Testis (tissue), 2 donors: ENCODE measurements at regions not wholly inside any gene's neighbourhood (a gene's known extent, or its start where the extent isn't known, plus 50 kb on each side); places are given as distances from the start of the nearest gene placed in this dataset.

Experiments
- DNase-seq: peaks from one replicate; pipeline ENCODE4 v3.0.0-alpha.2; 2019
- H3K27ac ChIP-seq, 2 donors: fragments of 200-600 bp; sonication (generic); one replicate each; pipeline ENCODE4 v1.5.1; 2019
- H3K27me3 ChIP-seq: fragments of 200-600 bp; sonication (generic); one replicate; pipeline ENCODE4 v1.5.1; 2019
- H3K36me3 ChIP-seq: fragments of 200-600 bp; sonication (generic); one replicate; pipeline ENCODE4 v1.5.1; 2017; ENCODE audit warnings: low read depth; ENCODE audit errors: missing control alignments
- H3K4me1 ChIP-seq: fragments of 200-600 bp; sonication (generic); one replicate; pipeline ENCODE4 v1.5.1; 2019
- H3K4me3 ChIP-seq, 2 donors: fragments of 200-600 bp; sonication (generic); one replicate each; pipeline ENCODE4 v1.5.1; 2017 to 2019
- H3K9me3 ChIP-seq: fragments of 200-600 bp; sonication (generic); one replicate; pipeline ENCODE4 v1.5.1; 2017
- CTCF ChIP-seq, 3 experiments: fragments of 450-650 bp in 2 of 3; fragments of 200-600 bp in 1 of 3; sonication (generic) in 1 of 3; IDR thresholded peaks; one replicate each; pipeline ENCODE4 v1.5.1; 2016 to 2019; ENCODE audit warnings: antibody characterized with exemption in 3 of 3, mild to moderate bottlenecking in 2 of 3, moderate library complexity in 1 of 3
- POLR2A ChIP-seq: fragments of 450-650 bp; IDR thresholded peaks from one replicate; pipeline ENCODE4 v1.6.1; 2017; ENCODE audit warnings: antibody characterized with exemption, mild to moderate bottlenecking, moderate library complexity
- WGBS, 2 donors: methylation state at CpG; one replicate each; pipeline ENCODE4 v1.1.5; 2018; 5-methylcytosine and 5-hydroxymethylcytosine counted together
- intact Hi-C: fragments of 100-400 bp; cut with DNase I; formaldehyde crosslinking; loops from one replicate; pipeline ENCODE4 v1.15.1; 2023; ENCODE audit warnings: low total_unique reads

- Histone ChIP-seq H3K27me3 (no peaks in the 10 kb centered on the region), H3K9me3 (no peaks in the 10 kb centered on the region), H3K4me3 (no peak overlapping the region), H3K27ac (no peak overlapping the region), H3K4me1 (no peaks in the 10 kb centered on the region), H3K36me3 (no peaks in the 10 kb centered on the region)
- DNase-seq = no peak
- no peak for TF ChIP-seq CTCF (IDR thresholded peaks at IDR 0.05)
- TF ChIP-seq POLR2A = no peak
- 88% methylated on average over 1 of the region's 1 CpG for WGBS, 2 donors
- intact Hi-C loops = no loop called here
Measured at GRCh38 chrX:147763131-147763530, 148.6 kb upstream of the FMR1 start.

GRCh38 chrX:147764868-147765267 is 146.9 kb upstream of the FMR1 start:
- intact Hi-C loops = no loop called here
- no peak for TF ChIP-seq CTCF (IDR thresholded peaks at IDR 0.05)
- H3K27ac ChIP-seq = no peak overlapping the region
- H3K9me3 ChIP-seq = no peaks in the 10 kb centered on the region
- 77 to 82% methylated on average over 1 of the region's 1 CpG for WGBS, 2 donors
- H3K36me3 ChIP-seq = no peaks in the 10 kb centered on the region
- no peaks in the 10 kb centered on the region for H3K4me1 ChIP-seq
- no peak overlapping the region for H3K4me3 ChIP-seq
- H3K27me3 ChIP-seq = no peaks in the 10 kb centered on the region
- DNase-seq = no peak

GRCh38 chrX:147770858-147771257 is 140.9 kb upstream of the FMR1 start:
- no peak for DNase-seq
- no peak for TF ChIP-seq POLR2A
- TF ChIP-seq CTCF (IDR thresholded peaks at IDR 0.05) = no peak
- Histone ChIP-seq H3K4me3 (no peak overlapping the region), H3K4me1 (no peaks in the 10 kb centered on the region), H3K27me3 (no peaks in the 10 kb centered on the region), H3K27ac (no peak overlapping the region), H3K9me3 (no peaks in the 10 kb centered on the region), H3K36me3 (no peaks in the 10 kb centered on the region)
- intact Hi-C loops = no loop called here
- 83 to 100% methylated on average over 1 of the region's 1 CpG for WGBS, 2 donors

- no peak overlapping the region for H3K27ac ChIP-seq
- H3K9me3 ChIP-seq = no peaks in the 10 kb centered on the region
- H3K4me3 ChIP-seq = no peak overlapping the region
- intact Hi-C loops = no loop called here
- H3K4me1 ChIP-seq = no peaks in the 10 kb centered on the region
- no peaks in the 10 kb centered on the region for H3K36me3 ChIP-seq
- TF ChIP-seq POLR2A = no peak
- no peak for TF ChIP-seq CTCF (IDR thresholded peaks at IDR 0.05)
- WGBS, 2 donors = 70 to 86% methylated on average over 1 of the region's 1 CpG
- no peaks in the 10 kb centered on the region for H3K27me3 ChIP-seq
- DNase-seq = no peak
Measured at GRCh38 chrX:147776988-147777387, 134.7 kb upstream of the FMR1 start.

GRCh38 chrX:147779173-147779572 is 132.5 kb upstream of the FMR1 start:
- H3K27me3 ChIP-seq = no peaks in the 10 kb centered on the region
- no peaks in the 10 kb centered on the region for H3K9me3 ChIP-seq
- DNase-seq = no peak
- H3K4me1 ChIP-seq = no peaks in the 10 kb centered on the region
- H3K4me3 ChIP-seq = no peak overlapping the region
- intact Hi-C loops = no loop called here
- H3K27ac ChIP-seq = no peak overlapping the region
- H3K36me3 ChIP-seq = no peaks in the 10 kb centered on the region
- no peak for TF ChIP-seq CTCF (IDR thresholded peaks at IDR 0.05)
- TF ChIP-seq POLR2A = no peak
